ENCODE measurements at regions not wholly inside any gene's neighbourhood (a gene's known extent, or its start where the extent isn't known, plus 50 kb on each side); places are given as distances from the start of the nearest gene placed in this dataset.

GRCh38 chr1:96331596-96331995 lies 390.0 kb upstream of the PTBP2 start:
- TF ChIP-seq, protein P1, sequence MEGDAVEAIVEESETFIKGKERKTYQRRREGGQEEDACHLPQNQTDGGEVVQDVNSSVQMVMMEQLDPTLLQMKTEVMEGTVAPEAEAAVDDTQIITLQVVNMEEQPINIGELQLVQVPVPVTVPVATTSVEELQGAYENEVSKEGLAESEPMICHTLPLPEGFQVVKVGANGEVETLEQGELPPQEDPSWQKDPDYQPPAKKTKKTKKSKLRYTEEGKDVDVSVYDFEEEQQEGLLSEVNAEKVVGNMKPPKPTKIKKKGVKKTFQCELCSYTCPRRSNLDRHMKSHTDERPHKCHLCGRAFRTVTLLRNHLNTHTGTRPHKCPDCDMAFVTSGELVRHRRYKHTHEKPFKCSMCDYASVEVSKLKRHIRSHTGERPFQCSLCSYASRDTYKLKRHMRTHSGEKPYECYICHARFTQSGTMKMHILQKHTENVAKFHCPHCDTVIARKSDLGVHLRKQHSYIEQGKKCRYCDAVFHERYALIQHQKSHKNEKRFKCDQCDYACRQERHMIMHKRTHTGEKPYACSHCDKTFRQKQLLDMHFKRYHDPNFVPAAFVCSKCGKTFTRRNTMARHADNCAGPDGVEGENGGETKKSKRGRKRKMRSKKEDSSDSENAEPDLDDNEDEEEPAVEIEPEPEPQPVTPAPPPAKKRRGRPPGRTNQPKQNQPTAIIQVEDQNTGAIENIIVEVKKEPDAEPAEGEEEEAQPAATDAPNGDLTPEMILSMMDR (IDR thresholded peaks at IDR 0.05; ENCODE audit: borderline replicate concordance, insufficient read depth, low read depth, low read length), result no peak
- no peak overlapping the region for H3K4me3 ChIP-seq (ENCODE audit: low read depth, low read length)

DNA sequence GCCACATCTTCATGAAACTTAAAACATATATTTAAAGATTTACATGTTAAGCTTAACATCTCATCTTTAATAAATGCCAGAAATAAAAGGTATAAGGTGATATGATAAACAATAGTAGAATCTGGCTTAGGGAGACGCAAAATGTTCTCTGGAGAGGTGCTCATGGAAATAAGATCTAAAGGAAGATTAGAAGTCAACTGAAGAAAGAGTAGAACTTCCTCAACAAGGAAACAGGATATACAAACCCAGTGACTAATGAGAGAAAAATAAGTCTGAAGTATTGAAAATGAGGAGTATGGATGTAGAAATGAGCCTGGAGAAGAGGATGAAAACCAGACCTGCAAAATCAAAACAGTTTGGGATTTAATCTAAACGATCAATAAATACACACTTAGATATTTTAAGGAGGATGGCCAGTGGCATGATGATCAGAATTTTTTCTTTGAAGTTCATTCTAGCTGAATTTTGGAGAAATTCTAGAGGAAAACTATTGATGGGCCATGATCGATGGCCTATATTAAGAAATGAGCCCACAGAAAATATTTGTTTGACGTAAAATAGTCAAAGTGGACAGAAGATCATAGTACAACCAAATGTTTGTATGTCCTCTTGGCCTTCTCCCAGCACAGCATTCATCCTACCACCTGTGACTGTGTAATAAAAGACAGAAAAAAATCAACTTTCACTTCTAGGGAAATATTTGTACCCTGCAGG lies 387.9 kb upstream of the PTBP2 start:
- no peak overlapping the region for H3K4me3 ChIP-seq (ENCODE audit: low read depth, low read length)
- TF ChIP-seq, protein P1 (IDR thresholded peaks at IDR 0.05; ENCODE audit: borderline replicate concordance, insufficient read depth, low read depth, low read length), result no peak

DNA sequence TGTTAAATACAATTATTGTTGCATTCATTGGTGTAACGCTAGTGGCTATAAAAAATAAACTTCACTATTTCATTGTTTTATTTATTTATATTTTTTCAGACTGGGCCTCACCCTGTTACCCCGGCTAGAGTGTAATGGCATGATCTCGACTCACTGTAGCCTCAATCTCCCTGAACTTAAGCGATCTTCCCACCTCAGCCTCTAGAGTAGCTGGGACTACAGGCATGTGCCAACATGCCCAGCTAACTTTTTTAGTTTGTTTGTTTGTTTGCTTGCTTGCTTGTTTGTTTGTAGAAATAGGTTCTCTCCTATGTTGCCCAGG lies 387.4 kb upstream of the PTBP2 start:
- TF ChIP-seq, protein P1 (IDR thresholded peaks at IDR 0.05; ENCODE audit: borderline replicate concordance, insufficient read depth, low read depth, low read length), result no peak

DNA sequence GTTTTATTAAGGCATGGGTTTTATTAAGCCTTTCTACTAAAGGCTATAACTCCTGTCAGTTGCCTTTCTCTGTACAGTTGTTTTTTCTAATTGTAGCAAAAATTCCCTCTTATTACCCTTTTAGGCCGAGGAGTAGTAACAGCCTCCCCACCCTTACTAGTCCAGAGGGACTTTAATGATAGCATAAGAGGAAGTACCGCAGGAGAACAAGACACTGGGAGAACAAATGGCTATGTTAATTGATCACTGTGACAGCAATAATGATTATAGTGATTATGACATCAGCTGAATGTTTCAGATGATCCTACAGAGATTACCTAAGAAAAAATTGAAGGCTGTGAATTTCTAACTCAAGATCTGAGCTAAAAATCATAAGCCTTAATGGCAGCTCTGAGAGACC lies 383.0 kb upstream of the PTBP2 start:
- no peak overlapping the region for H3K4me3 ChIP-seq (ENCODE audit: low read depth, low read length)
- TF ChIP-seq, protein P1 (IDR thresholded peaks at IDR 0.05; ENCODE audit: borderline replicate concordance, insufficient read depth, low read depth, low read length), result no peak

More for the DNA sequence above, 387.4 kb upstream of the PTBP2 start:
- H3K4me3 ChIP-seq (ENCODE audit: low read depth, low read length), result no peak overlapping the region

GRCh38 chr1:96340686-96341085 lies 380.9 kb upstream of the PTBP2 start:
- TF ChIP-seq, protein P1 (IDR thresholded peaks at IDR 0.05; ENCODE audit: borderline replicate concordance, insufficient read depth, low read depth, low read length), result no peak
- no peak overlapping the region for H3K4me3 ChIP-seq (ENCODE audit: low read depth, low read length)

DNA sequence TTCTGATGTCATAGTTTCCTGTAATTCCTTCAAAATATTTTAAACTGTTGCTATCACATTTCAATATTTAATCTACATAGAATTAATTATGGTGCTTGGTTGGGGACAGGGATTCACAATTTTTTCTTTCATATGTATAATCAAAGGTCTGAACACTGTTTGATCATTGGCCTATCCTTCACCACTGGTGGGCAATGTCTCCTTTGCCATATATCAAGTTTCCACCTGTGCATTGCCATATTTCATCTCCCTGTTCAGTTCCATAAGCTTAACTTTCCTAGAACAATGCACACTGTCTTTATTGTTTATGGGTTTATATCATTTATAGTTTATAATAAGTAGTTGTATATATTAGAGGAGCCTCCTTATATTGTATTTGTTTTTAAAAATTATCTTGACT lies 374.9 kb upstream of the PTBP2 start:
- TF ChIP-seq, protein P1 (IDR thresholded peaks at IDR 0.05; ENCODE audit: borderline replicate concordance, insufficient read depth, low read depth, low read length), result no peak
- H3K4me3 ChIP-seq (ENCODE audit: low read depth, low read length), result no peak overlapping the region

GRCh38 chr1:96349896-96350295 lies 371.7 kb upstream of the PTBP2 start:
- no peak overlapping the region for H3K4me3 ChIP-seq (ENCODE audit: low read depth, low read length)
- TF ChIP-seq, protein P1 (IDR thresholded peaks at IDR 0.05; ENCODE audit: borderline replicate concordance, insufficient read depth, low read depth, low read length), result no peak
